HG03521 (cell line): ENCODE measurements at regions not wholly inside any gene's neighbourhood (a gene's known extent, or its start where the extent isn't known, plus 50 kb on each side); places are given as distances from the start of the nearest gene placed in this dataset.

Experiments
- ATAC-seq: cut with Tn5 transposase; IDR thresholded peaks from one replicate; pipeline ENCODE4 v1.9.1; 2021; ENCODE audit warnings: mild to moderate bottlenecking, moderate library complexity; ENCODE audit not compliant: unreplicated experiment

GRCh38 chr12:116654226-116654743 is 83.6 kb downstream of the SPRING1 start:
- no peak for ATAC-seq

GRCh38 chr12:116651089-116651488 is 86.8 kb downstream of the SPRING1 start:
- ATAC-seq, result no peak

- no peak for ATAC-seq
Observed at GRCh38 chr12:116650585-116651087, 87.2 kb downstream of the SPRING1 start.

GRCh38 chr12:116650062-116650461 is 87.8 kb downstream of the SPRING1 start:
- ATAC-seq, result no peak

- ATAC-seq, result no peak
Observed at GRCh38 chr12:116647813-116648212, 88.6 kb downstream of the MAP1LC3B2 start.

GRCh38 chr12:116646901-116647300 is 87.7 kb downstream of the MAP1LC3B2 start:
- no peak for ATAC-seq

GRCh38 chr12:116644806-116645205 is 85.6 kb downstream of the MAP1LC3B2 start:
- no peak for ATAC-seq

GRCh38 chr12:116642683-116643082 is 83.5 kb downstream of the MAP1LC3B2 start:
- ATAC-seq, result no peak

GRCh38 chr12:116642106-116642505 is 82.9 kb downstream of the MAP1LC3B2 start:
- no peak for ATAC-seq

- ATAC-seq, result no peak
Observed at GRCh38 chr12:116640281-116640680, 81.1 kb downstream of the MAP1LC3B2 start.

GRCh38 chr12:116639765-116640164 is 80.6 kb downstream of the MAP1LC3B2 start:
- no peak for ATAC-seq

GRCh38 chr12:116638376-116638775 is 79.2 kb downstream of the MAP1LC3B2 start:
- ATAC-seq, result no peak

GRCh38 chr12:116637589-116638150 is 78.5 kb downstream of the MAP1LC3B2 start:
- no peak for ATAC-seq

- no peak for ATAC-seq
Observed at GRCh38 chr12:116636608-116637519, 77.7 kb downstream of the MAP1LC3B2 start.

- ATAC-seq, result no peak
Observed at GRCh38 chr12:116635487-116635886, 76.3 kb downstream of the MAP1LC3B2 start.

- no peak for ATAC-seq
Observed at GRCh38 chr12:116633476-116633875, 74.3 kb downstream of the MAP1LC3B2 start.

GRCh38 chr12:116631619-116632018 is 72.4 kb downstream of the MAP1LC3B2 start:
- no peak for ATAC-seq

- no peak for ATAC-seq
Observed at GRCh38 chr12:116630762-116631161, 71.6 kb downstream of the MAP1LC3B2 start.

- ATAC-seq, result no peak
Observed at GRCh38 chr12:116629480-116629879, 70.3 kb downstream of the MAP1LC3B2 start.

GRCh38 chr12:116628989-116629388 is 69.8 kb downstream of the MAP1LC3B2 start:
- ATAC-seq, result no peak

- no peak for ATAC-seq
Observed at GRCh38 chr12:116628450-116628793, 69.2 kb downstream of the MAP1LC3B2 start.
